B cell (primary cell): ENCODE measurements at regions not wholly inside any gene's neighbourhood (a gene's known extent, or its start where the extent isn't known, plus 50 kb on each side); places are given as distances from the start of the nearest gene placed in this dataset.

ENCODE experiments used
- ATAC-seq: fragments of 200-7000 bp; cut with Tn5 transposase; one replicate; pipeline ENCODE4 v1.10.0; 2021; ENCODE audit warnings: low read depth, mild to moderate bottlenecking, moderate number of reproducible peaks, moderate library complexity
- CTCF ChIA-PET: fragments of 350-600 bp; sonication (Branson Sonifier 250); formaldehyde crosslinking; loops from one replicate; lab custom pipeline; 2021; ENCODE audit warnings: antibody characterized with exemption, inconsistent platforms; lab: Charles Lee
- POLR2A ChIA-PET: fragments of 350-600 bp; sonication (Branson Sonifier 250); formaldehyde crosslinking; loops from one replicate; lab custom pipeline; 2021; ENCODE audit warnings: antibody characterized with exemption; lab: Charles Lee
- DNase-seq: peaks from one replicate; pipeline ENCODE4 v3.0.0; 2013
- H2AFZ ChIP-seq: 2 replicates; pipeline ENCODE4 v1.6.1; 2012; ENCODE audit warnings: mild to moderate bottlenecking, low read depth, low read length; ENCODE audit not compliant: insufficient read depth, poor library complexity, severe bottlenecking
- H3K27ac ChIP-seq, 2 donors: 1 replicate in 1 of 2; 2 replicates in 1 of 2; pipeline ENCODE4 v1.5.1; 2012 to 2013; ENCODE audit warnings: low read length in 2 of 2, mild to moderate bottlenecking in 2 of 2, moderate library complexity in 1 of 2
- H3K27me3 ChIP-seq, 4 experiments: fragments of 200-600 bp in 1 of 4; sonication (generic) in 1 of 4; replicated peaks in 1 of 4; 1 replicate in 2 of 4; 2 replicates in 2 of 4; pipeline versions ENCODE4 v1.6.1 to v1.7.0; 2013 to 2016; ENCODE audit warnings: low read length in 3 of 4, mild to moderate bottlenecking in 2 of 4, mixed read lengths in 1 of 4, moderate library complexity in 1 of 4; ENCODE audit not compliant: insufficient read depth in 4 of 4, control insufficient read depth in 3 of 4; ENCODE audit errors: control extremely low read depth in 1 of 4
- H3K36me3 ChIP-seq, 2 experiments: replicated peaks in 1 of 2; 1 replicate in 1 of 2; 2 replicates in 1 of 2; pipeline versions ENCODE4 v1.6.1 to v1.7.1; 2013; ENCODE audit warnings: low read length in 1 of 2; ENCODE audit not compliant: insufficient read depth in 2 of 2, control insufficient read depth in 1 of 2; ENCODE audit errors: control extremely low read depth in 1 of 2, extremely low read depth in 1 of 2
- H3K4me1 ChIP-seq, 2 donors: fragments of 200-600 bp in 1 of 2; sonication (generic) in 1 of 2; 1 replicate in 1 of 2; 2 replicates in 1 of 2; pipeline versions ENCODE4 v1.5.1 to v1.6.1; 2013 to 2017; ENCODE audit warnings: low read length in 2 of 2; ENCODE audit not compliant: control insufficient read depth in 2 of 2, insufficient read depth in 2 of 2
- H3K4me2 ChIP-seq: replicated peaks from 2 replicates; pipeline ENCODE3; 2012; ENCODE audit warnings: mild to moderate bottlenecking, low read depth, low read length; ENCODE audit not compliant: poor library complexity, severe bottlenecking
- H3K4me3 ChIP-seq, 5 experiments: fragments of 200-600 bp in 1 of 5; sonication (generic) in 1 of 5; 1 replicate in 3 of 5; 2 replicates in 2 of 5; pipeline versions ENCODE4 v1.5.1 to v1.7.0; 2011 to 2016; ENCODE audit warnings: low read length in 4 of 5, mild to moderate bottlenecking in 4 of 5, low read depth in 2 of 5, control low read depth in 1 of 5, moderate library complexity in 1 of 5; ENCODE audit not compliant: insufficient read depth in 1 of 5; ENCODE audit errors: control extremely low read depth in 1 of 5, extremely low read depth in 1 of 5
- H3K79me2 ChIP-seq: fragments of 200-600 bp; sonication (generic); one replicate; pipeline ENCODE4 v1.6.0; 2016; ENCODE audit warnings: low read length; ENCODE audit not compliant: control insufficient read depth, insufficient read depth
- H3K9ac ChIP-seq: fragments of 200-600 bp; sonication (generic); 2 replicates; pipeline ENCODE4 v1.6.1; 2017; ENCODE audit warnings: mild to moderate bottlenecking, low read length, moderate library complexity
- H3K9me3 ChIP-seq, 3 donors: one replicate each; pipeline versions ENCODE4 v1.6.1 to v1.7.1; 2013; ENCODE audit warnings: low read length in 2 of 3; ENCODE audit not compliant: control insufficient read depth in 2 of 3, insufficient read depth in 1 of 3; ENCODE audit errors: control extremely low read depth in 1 of 3
- H4K20me1 ChIP-seq: 2 replicates; pipeline ENCODE4 v1.6.0; 2012; ENCODE audit warnings: mild to moderate bottlenecking, low read length; ENCODE audit not compliant: insufficient read depth, control insufficient read depth, poor library complexity, severe bottlenecking
- H3K27ac Mint-ChIP-seq: one replicate; pipeline ENCODE4 v1.8.0; 2021; ENCODE audit warnings: mixed read lengths
- H3K27me3 Mint-ChIP-seq: one replicate; pipeline ENCODE4 v1.8.0; 2021; ENCODE audit warnings: mixed read lengths
- H3K4me1 Mint-ChIP-seq: one replicate; pipeline ENCODE4 v1.8.0; 2021; ENCODE audit warnings: mixed read lengths
- H3K4me3 Mint-ChIP-seq: one replicate; pipeline ENCODE4 v1.8.0; 2021; ENCODE audit warnings: mixed read lengths
- H3K9me3 Mint-ChIP-seq: one replicate; pipeline ENCODE4 v1.8.0; 2022; ENCODE audit warnings: mixed read lengths; ENCODE audit not compliant: insufficient read depth
- CTCF ChIP-seq: fragments of 200-600 bp; IDR thresholded peaks from one replicate; pipeline ENCODE4 v1.8.0; 2022; ENCODE audit warnings: antibody characterized with exemption, mild to moderate bottlenecking
- EZH2 ChIP-seq: IDR thresholded peaks from 2 replicates; pipeline ENCODE4 v1.6.1; 2012; ENCODE audit warnings: borderline replicate concordance, low read depth, mild to moderate bottlenecking, moderate library complexity, low read length; ENCODE audit not compliant: insufficient read depth, poor library complexity, severe bottlenecking
- WGBS: methylation state at CpG from one replicate; pipeline ENCODE4 v1.1.5; 2013; ENCODE audit warnings: missing lambda C conversion rate; ENCODE audit not compliant: insufficient coverage; 5-methylcytosine and 5-hydroxymethylcytosine counted together
- intact Hi-C: fragments of 100-400 bp; cut with micrococcal nuclease; formaldehyde crosslinking; loops from one replicate; pipeline ENCODE4 v1.10.0; 2022

GRCh38 chr1:149849111-149849946 is 50.0 kb upstream of the BOLA1 start:
- Histone ChIP-seq H3K4me1 (peaks cover 49% of the 10 kb centered on the region in 2 donors), H2AFZ (peak overlapping the region; percentile 51), H3K27me3 (no peaks in the 10 kb centered on the region), H4K20me1 (peaks cover 37% of the 10 kb centered on the region), H3K4me2 (peak overlapping the region; percentile 80), H3K27ac (peak overlapping the region; percentile 59 to 81), H3K9ac (peak overlapping the region; percentile 75), H3K36me3 (peaks cover 5 to 26% of the 10 kb centered on the region in 2 experiments), H3K79me2 (peaks cover 57% of the 10 kb centered on the region), H3K4me3 (peak overlapping the region; percentile 56 to 98 (median 70)), H3K9me3 (no peaks in the 10 kb centered on the region)
- peak overlapping the region; percentile 95 for H3K4me3 Mint-ChIP-seq
- 20% methylated on average over 1 of the region's 10 CpGs for WGBS
- H3K27me3 Mint-ChIP-seq, result no peaks in the 10 kb centered on the region
- peaks cover 51% of the 10 kb centered on the region for H3K4me1 Mint-ChIP-seq
- intact Hi-C loops, result no loop called here
- ChIA-PET CTCF (interaction anchor here (1.1 kb wide), 1 partner anchor 338 kb away, joined by 5 read pairs; no protein-coding TSS in a partner anchor), POLR2A (interaction anchor here (0.6 to 2.9 kb wide), 2 partner anchors 36 to 39 kb away, joined by 9 to 30 read pairs; a partner anchor contains a TSS)
- ATAC-seq (no peak), DNase-seq (peak; percentile 5)
- TF ChIP-seq EZH2, result no peak
- TF ChIP-seq CTCF, result no peak
- H3K27ac Mint-ChIP-seq, result peak overlapping the region; percentile 94
- H3K9me3 Mint-ChIP-seq, result no peaks in the 10 kb centered on the region
